Loucy (cell line): ENCODE measurements at regions not wholly inside any gene's neighbourhood (a gene's known extent, or its start where the extent isn't known, plus 50 kb on each side); places are given as distances from the start of the nearest gene placed in this dataset.
"Not testable (repeated sequence)": the region's sequence is repeated elsewhere in the genome, so short reads cannot be mapped to it uniquely, and the experiment has no call there.

Experiments
- CTCF ChIP-seq: fragments of 200-600 bp; sonication (generic); conservative IDR thresholded peaks from 2 replicates; pipeline ENCODE4 v1.5.1; 2014; ENCODE audit warnings: mild to moderate bottlenecking, antibody characterized with exemption, low read length
- EZH2phosphoT487 ChIP-seq: fragments of 200-600 bp; IDR thresholded peaks from 2 replicates; pipeline ENCODE4 v1.6.1; 2018; ENCODE audit warnings: antibody characterized with exemption, mild to moderate bottlenecking, moderate library complexity, borderline replicate concordance

DNA sequence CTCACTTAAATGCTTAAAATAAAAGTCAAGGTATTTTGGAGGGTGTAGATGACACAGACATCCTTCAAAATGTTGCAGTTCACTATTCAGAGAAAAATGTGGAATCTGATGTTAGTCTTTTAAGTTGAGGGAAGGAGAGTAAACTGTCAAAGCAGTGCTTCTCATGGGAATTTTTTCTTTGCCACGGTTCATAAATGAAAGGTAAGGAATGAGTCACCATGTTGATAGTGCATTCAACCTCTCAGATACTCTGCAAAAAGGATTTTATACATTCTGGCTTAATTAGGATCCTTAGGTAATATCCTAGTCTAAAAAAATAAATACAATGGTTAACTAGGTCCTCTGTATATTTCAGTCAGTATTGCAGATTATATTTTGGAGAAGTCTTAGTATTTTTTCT lies 804.3 kb downstream of the TTLL7 start:
- not testable (repeated sequence) for TF ChIP-seq CTCF, EZH2phosphoT487
